DMS 273 (cell line): ENCODE measurements at regions not wholly inside any gene's neighbourhood (a gene's known extent, or its start where the extent isn't known, plus 50 kb on each side); places are given as distances from the start of the nearest gene placed in this dataset.

Experiments used
- DNase-seq: peaks from one replicate; lab custom pipeline; 2025; ENCODE audit not compliant: unreplicated experiment; lab: John Stamatoyannopoulos, UW

DNA sequence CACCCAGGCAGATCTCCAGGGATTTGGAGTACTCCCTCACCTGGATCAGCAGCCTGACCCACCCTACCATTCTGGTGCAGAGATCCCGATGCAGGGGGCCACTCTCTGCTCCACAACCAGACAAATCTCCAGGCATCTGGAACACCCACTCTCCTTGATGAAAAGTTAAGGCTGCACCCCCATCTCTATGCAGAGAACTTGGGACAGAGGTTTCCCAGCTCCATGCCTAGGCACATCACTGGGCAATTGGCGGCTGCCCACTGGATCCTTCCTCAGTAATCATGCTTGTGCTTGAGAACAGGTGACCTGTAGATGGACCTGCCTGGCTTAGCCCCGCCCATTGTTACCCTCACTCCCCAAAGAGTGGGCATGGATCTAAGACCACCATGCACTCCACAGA is 624.9 kb downstream of the CBLN2 start:
- no peak for DNase-seq

DNA sequence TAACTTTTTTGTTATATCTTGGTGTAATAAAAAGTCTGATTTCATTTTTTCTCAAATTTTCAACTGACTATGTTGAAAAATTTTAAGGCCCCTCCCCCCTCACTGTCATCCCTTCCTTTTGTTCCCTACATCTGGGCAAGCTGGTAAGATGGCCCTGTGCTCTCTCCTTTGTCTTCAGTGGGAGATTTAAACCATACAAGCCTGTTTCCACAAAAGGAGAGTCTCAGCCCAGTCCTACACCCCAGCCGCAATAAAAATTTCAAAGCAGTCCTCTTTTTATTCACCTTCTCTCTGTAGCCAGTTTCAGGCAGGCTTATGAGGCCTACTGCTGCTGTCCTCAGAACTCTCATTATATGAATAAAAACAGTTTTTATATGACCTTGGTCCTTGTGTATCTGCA is 630.5 kb downstream of the CBLN2 start:
- no peak for DNase-seq

- no peak for DNase-seq
These were observed 641.7 kb downstream of the CBLN2 start for GRCh38 chr18:71902482-71902881.

DNA sequence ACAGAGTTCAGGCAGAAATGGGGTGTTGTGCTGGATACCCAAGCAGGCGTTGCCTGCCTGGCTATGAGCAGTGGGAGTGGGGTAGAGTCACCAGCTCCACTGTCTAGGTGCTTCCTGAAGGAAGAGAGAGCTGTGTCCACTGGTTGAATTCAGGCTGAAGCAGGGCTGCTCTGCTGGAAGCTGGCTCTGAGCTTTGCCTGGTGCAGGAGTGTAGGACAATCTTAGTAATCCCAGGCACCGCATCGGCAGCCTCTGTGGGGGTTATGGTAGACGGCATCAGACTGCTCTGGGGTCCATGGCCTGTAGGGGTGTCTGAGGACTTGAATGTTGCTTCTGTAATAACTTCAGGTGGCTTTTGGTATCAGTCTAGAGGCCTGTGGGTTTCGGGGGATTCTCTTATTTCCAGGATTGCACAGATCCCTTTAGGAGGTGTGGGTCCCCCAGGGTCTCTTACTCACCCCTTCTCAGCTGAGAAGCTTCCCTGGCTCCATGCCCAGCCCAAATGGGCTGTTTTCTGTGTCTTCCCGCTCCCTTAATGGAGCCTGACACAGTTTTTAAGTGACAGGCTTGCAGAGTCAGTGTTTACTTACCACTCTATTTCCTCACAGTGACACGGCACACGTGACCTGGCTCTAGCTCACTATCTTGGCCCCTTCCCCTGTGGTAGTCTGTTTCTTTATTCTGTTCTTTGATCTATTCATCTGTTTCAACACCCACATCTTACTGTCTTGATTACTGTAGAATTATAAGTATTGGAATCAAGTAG is 644.3 kb downstream of the CBLN2 start:
- no peak for DNase-seq

DNA sequence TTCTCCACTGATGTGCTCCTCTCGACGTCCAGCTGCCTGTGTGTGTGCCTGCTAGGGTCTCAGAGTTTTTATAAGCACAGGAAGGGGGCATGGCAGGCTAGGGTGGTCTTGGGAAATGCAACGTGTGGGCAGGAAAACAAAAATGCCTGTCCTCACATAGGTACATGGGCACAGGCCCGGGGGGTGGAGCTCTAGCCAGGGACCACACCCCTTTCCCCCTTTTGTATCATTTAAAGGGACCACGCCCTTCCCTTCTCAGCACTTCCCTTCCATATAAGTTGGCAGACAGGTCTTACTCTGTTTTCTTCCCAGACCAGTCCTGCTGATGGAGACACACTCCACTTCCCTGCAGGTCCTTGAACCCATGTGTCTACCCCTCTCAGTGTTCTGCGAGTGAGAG is 645.0 kb downstream of the CBLN2 start:
- no peak for DNase-seq

DNA sequence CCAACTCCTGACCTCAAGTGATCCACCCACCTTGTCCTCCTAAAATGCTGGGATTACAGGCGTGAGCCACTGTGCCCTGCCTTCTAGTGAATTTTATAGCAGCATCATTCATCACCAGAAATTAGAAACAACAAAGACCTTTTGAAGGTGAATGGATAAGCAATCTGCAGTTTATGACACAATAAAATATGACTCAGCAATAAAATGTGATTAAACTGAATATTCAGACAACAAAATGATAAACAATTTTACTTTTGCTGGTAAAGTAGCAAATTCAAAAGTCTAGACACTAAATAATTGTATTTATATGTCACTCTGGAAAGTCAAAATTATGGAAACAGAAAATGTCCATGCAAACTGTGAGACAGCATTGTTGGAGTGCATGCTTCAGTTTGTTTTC is 656.6 kb downstream of the CBLN2 start:
- no peak for DNase-seq

- no peak for DNase-seq
These were observed 665.9 kb downstream of the CBLN2 start for GRCh38 chr18:71878226-71878625.

GRCh38 chr18:71873695-71874094 is 670.4 kb downstream of the CBLN2 start:
- DNase-seq = no peak

- DNase-seq = no peak
These were observed 678.3 kb downstream of the CBLN2 start for GRCh38 chr18:71865888-71866287.

- no peak for DNase-seq
These were observed 693.5 kb downstream of the CBLN2 start for GRCh38 chr18:71850602-71851001.

GRCh38 chr18:71849407-71849806 is 694.7 kb downstream of the CBLN2 start:
- peak; percentile 17 for DNase-seq

DNA sequence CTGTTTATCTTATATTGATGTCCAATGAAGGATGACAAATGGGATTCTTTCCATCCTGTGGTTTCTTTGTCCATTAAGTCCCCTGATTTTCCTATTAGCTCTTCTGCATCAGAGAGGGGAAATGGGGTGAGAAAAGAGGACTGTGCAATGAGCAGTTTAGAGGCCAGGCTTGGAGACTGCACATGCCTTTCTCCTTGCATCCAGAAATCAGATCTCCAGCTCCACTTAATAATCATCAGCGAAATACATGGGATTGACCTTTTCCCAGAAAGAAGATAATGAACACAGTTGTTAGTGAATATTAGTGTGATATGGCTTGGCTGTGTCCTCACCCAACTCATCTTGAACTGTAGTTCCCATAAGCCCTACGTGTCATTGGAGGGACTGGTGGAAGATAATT is 697.4 kb downstream of the CBLN2 start:
- DNase-seq = no peak

- no peak for DNase-seq
These were observed 699.3 kb downstream of the CBLN2 start for GRCh38 chr18:71844814-71845213.

DNA sequence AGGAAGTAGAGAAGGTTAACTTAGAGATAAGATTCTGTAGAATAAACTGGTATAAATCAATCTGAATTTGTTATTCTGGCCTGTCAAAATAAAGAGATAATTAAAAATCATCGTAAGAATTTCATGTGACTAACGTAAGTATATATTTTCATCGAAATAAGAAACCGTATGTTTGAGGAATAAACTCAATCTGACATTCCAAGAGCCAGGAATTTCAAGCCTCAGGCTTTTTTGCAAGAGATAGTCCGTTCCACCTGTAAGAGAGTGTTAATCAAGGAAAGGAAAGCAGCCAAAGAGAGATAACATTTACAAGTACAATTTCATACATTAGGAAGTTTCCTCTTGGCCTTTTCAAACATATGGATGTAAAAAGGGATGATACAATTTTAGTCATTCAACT is 701.5 kb downstream of the CBLN2 start:
- DNase-seq = no peak

- DNase-seq = no peak
These were observed 706.6 kb downstream of the CBLN2 start for GRCh38 chr18:71837547-71837946.

- DNase-seq = no peak
These were observed 711.1 kb downstream of the CBLN2 start for GRCh38 chr18:71832946-71833617.

DNA sequence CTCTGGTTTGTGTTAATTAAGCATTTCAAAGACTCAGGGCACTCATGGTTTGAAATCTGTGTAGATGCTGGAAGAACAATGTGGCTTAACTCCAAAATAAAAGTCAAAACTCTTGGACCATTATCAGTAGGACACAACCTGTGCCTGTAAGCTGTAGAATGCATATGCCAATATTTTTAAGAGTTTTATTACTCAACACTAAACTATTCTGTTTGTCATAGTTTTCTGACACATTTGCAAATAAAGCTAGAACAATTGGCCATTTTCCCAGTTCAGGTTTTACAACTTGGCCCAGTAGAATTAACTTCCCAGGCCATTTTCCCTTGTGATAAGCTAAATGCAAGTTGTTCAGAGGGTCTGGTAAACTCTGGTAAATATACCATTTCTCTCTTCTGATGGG is 713.1 kb downstream of the CBLN2 start:
- no peak for DNase-seq

- DNase-seq = no peak
These were observed 716.8 kb downstream of the CBLN2 start for GRCh38 chr18:71827301-71827700.

GRCh38 chr18:71815305-71815704 is 728.8 kb downstream of the CBLN2 start:
- DNase-seq = no peak

GRCh38 chr18:71809711-71810110 is 734.4 kb downstream of the CBLN2 start:
- no peak for DNase-seq

- DNase-seq = no peak
These were observed 735.5 kb downstream of the CBLN2 start for GRCh38 chr18:71808616-71809015.

- DNase-seq = no peak
These were observed 736.6 kb downstream of the CBLN2 start for GRCh38 chr18:71807586-71807985.
